ENCODE measurements at regions not wholly inside any gene's neighbourhood (a gene's known extent, or its start where the extent isn't known, plus 50 kb on each side); places are given as distances from the start of the nearest gene placed in this dataset.
"Not testable (repeated sequence)": the region's sequence is repeated elsewhere in the genome, so short reads cannot be mapped to it uniquely, and the experiment has no call there.

GRCh38 chr4:154039435-154040343, 250.8 kb upstream of the SFRP2 start:
- no peak overlapping the region for H3K4me3 ChIP-seq (ENCODE audit: low read length)
- no peak for DNase-seq (ENCODE audit: low read depth, low spot score)

DNA sequence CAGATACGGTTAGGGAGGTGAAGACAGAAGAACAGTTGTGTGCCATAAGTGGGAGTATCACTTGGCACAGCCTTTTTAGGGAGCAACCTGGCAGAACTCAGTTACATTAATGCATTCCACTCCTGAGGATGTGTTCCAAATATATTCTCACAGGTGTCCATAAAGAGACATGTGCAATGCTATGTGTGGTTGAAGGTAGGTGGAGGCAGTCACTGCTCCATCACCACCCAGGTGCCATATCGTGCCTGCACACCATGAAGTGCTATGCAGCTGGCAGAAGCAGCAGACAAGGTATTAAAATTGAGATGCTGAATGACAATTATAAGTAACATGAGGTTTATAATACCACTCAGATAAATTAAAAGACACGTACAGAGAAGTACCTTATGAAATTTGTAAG, 248.0 kb upstream of the SFRP2 start:
- DNase-seq (ENCODE audit: low read depth, low spot score) = no peak
- no peak overlapping the region for H3K4me3 ChIP-seq (ENCODE audit: low read length)

DNA sequence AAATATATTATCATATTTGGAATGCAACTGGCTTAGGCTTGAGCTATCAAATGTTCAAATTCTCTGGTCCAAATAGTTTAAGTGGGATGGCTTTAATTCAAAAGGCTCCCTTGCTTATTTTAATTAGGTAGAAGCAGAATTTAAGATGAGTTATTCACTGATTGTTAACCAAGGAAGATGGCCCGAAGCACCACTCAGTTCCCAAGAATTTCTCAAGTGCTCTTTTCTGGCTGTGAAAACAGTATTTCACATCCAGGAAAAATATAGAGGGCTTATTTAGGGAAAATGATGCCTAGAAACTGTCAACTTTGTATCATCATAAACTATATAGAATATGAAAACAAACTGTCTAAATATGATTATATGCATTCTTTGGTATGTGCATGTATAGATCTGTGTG, 246.5 kb upstream of the SFRP2 start:
- no peak for DNase-seq (ENCODE audit: low read depth, low spot score)
- H3K4me3 ChIP-seq (ENCODE audit: low read length) = no peak overlapping the region

DNA sequence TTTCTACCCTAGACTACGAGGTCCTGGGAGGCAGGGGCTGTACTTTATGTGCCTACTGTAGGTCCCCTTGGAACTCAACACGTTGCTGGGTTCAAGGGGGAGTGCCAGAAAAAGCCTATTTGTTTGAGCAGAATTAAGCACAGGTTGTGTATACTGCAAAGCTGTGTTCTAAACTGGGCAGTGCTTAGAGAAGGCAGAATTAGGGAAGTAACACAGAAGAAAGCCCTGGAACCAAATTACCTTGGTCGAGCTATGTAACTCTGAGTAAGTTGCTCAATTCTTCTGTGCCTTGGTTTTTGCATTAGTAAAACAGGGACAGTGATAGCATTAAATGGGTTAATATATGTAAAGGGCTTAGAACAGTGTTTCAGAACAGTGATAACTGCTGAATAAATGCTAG, 245.0 kb upstream of the SFRP2 start:
- no peak for DNase-seq (ENCODE audit: low read depth, low spot score)

DNA sequence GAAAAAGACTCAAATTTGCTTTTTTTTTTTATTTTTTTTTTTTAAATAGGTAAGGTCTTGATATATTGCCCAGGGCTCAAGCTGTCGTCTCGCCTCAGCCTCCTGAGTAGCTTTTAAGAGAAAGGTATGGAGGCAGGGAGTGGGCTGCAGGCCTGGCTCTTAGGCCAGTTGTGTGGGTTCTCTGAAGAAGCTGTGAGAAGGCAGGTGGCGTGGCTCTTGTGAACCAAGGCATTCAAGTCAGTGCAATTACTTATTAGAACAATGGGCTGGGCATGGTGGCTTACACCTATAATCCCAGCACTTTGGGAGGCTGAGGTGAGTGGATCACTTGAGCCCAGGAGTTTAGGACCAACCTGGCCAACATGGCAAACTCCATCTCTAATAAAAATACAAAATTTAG, 244.0 kb upstream of the SFRP2 start:
- no peak overlapping the region for H3K4me3 ChIP-seq (ENCODE audit: low read length)
- DNase-seq (ENCODE audit: low read depth, low spot score) = no peak

More for the DNA sequence above, 245.0 kb upstream of the SFRP2 start:
- H3K4me3 ChIP-seq (ENCODE audit: low read length) = no peak overlapping the region

GRCh38 chr4:154030746-154031145, 241.9 kb upstream of the SFRP2 start:
- no peak for DNase-seq (ENCODE audit: low read depth, low spot score)
- no peak overlapping the region for H3K4me3 ChIP-seq (ENCODE audit: low read length)

- H3K4me3 ChIP-seq (ENCODE audit: low read length) = no peak overlapping the region
- DNase-seq (ENCODE audit: low read depth, low spot score) = no peak
These were observed 241.3 kb upstream of the SFRP2 start for GRCh38 chr4:154030152-154030551.

DNA sequence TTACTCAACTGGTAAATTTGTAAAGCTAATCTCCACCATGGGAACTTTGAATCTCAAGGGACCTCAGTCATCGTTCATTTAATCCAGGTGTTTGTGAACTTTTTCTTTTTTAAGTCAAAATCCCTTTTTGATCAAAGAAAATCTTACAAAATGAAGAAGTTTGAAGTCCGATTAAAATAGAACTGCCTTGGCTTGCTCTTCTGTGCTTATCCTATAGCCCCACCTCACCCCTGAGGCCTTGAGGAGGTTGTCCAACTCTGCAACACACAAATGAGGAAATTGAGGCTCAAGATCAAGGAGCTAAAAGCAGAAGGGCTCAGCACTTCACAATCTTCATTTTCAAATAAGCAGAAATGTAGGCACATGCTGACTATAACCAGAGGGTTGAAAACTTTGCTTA, 240.3 kb upstream of the SFRP2 start:
- no peak overlapping the region for H3K4me3 ChIP-seq (ENCODE audit: low read length)
- DNase-seq (ENCODE audit: low read depth, low spot score) = no peak

- H3K4me3 ChIP-seq (ENCODE audit: low read length) = no peak overlapping the region
- no peak for DNase-seq (ENCODE audit: low read depth, low spot score)
These were observed 236.2 kb upstream of the SFRP2 start for GRCh38 chr4:154025110-154025509.

DNA sequence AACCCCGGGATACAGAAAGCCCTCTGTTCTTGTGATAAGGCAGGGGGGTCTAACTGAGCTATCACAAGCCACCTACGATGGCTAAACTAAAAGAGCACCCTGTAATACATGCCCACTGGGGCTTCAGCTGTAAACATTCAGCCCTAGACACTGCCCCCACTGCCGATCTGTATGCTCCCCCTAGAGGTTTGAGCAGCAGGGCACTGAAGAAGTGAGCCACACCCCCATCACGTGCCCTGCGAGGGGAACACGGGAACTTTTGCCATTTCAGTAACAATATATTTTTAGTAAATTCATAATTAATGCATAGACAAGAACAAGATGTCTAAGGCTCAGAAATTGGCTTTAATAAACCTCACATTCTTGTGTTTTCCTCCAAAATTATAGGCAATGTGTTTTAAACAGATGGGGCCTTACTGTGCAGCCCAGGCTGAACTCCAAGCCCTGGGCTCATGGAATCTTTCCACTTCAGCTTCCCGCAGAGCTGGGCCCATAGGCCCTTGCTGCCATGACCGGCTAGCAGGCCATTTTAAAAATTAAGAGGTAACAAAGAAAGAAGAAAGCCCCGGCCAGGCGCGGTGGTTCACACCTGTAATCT, 235.3 kb upstream of the SFRP2 start:
- H3K4me3 ChIP-seq (ENCODE audit: low read length) = no peak overlapping the region
- DNase-seq (ENCODE audit: low read depth, low spot score) = peak; percentile 6

GRCh38 chr4:154023671-154024070, 234.8 kb upstream of the SFRP2 start:
- not testable (repeated sequence) for H3K4me3 ChIP-seq (ENCODE audit: low read length); DNase-seq (ENCODE audit: low read depth, low spot score)

- H3K4me3 ChIP-seq (ENCODE audit: low read length) = no peak overlapping the region
- DNase-seq (ENCODE audit: low read depth, low spot score) = no peak
These were observed 230.9 kb upstream of the SFRP2 start for GRCh38 chr4:154019811-154020210.

- no peak overlapping the region for H3K4me3 ChIP-seq (ENCODE audit: low read length)
- no peak for DNase-seq (ENCODE audit: low read depth, low spot score)
These were observed 229.8 kb upstream of the SFRP2 start for GRCh38 chr4:154018659-154019058.

DNA sequence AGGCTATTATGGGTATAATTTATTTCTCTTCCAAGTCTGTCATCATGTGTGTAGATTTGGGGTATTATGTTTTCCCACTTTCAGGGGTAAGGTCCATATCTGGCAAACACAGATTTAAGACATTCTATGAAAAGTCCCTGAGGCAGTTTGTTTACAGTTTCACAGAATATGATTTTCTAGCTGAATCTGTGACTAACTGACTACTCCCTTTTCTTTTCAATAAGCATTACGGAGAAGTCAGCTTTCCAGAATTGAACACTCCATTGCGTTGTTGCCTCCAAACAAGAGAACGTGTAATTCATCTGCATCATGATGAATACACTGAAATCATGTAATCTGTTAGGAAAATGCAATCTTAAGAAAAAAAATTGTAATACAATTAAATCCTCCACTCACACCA, 226.7 kb upstream of the SFRP2 start:
- DNase-seq (ENCODE audit: low read depth, low spot score) = no peak
- H3K4me3 ChIP-seq (ENCODE audit: low read length) = no peak overlapping the region

DNA sequence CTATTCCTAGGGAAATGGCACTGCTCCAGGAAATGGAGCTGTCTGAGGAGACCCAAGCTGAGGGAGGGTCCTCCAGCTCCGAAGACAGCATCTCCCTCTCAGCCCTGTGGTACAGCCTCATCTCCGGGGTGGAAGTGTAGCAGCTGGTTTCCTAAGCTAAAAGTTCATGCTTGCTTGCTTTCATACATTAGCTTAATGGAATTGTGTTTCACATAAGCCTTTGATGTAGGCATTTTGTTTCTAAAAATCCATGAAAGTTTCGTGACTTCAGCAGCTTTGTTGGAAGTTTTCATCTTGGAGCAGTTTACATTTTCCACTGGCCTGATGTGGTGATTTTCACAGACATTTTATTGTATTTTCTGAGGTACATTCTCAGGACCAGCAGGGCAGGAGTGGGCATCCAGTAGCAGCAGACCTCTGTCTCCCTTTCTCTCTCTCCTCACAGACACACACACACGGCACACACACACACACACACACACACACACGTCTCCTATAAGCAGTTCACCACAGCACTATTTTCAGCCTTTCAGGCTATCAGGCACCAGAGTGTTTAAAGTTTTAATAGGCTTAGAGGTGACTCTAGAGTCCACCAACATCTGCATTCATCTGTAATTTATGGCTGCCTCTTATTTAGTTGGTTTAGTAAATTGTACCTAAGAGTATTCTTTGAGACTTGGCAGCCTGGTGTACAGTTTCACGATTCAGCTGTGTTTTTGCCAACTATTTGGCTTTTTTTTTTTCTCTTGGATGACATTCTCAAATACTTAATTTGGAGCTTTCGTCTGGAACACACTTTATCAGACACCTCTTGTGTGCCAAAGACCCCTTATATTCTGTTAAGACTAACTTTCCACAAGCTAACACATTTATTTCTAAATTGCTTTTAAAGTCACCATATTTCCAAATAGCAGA, 225.8 kb upstream of the SFRP2 start:
- no peak overlapping the region for H3K4me3 ChIP-seq (ENCODE audit: low read length)
- DNase-seq (ENCODE audit: low read depth, low spot score) = no peak

DNA sequence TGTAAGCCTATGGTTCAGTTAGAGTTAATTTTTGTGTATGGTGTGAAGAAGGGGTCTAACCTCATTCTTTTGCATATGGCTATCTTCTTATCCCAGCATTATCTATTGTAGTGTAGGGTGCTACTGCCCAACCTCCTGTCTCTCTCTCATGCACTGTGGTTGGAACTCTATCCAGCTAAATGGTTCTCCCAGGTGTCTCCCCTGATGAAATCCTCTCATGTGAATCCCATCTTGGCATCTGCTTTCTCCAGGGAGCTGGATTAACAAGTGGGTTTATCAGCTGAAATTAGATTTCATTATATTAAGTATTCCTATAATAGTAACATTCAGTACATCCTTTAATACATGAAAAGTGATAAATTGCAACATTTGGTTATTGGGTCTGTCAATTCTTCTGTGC, 224.7 kb upstream of the SFRP2 start:
- no peak overlapping the region for H3K4me3 ChIP-seq (ENCODE audit: low read length)
- DNase-seq (ENCODE audit: low read depth, low spot score) = no peak

GRCh38 chr4:154010371-154010770, 221.5 kb upstream of the SFRP2 start:
- no peak overlapping the region for H3K4me3 ChIP-seq (ENCODE audit: low read length)
- no peak for DNase-seq (ENCODE audit: low read depth, low spot score)

DNA sequence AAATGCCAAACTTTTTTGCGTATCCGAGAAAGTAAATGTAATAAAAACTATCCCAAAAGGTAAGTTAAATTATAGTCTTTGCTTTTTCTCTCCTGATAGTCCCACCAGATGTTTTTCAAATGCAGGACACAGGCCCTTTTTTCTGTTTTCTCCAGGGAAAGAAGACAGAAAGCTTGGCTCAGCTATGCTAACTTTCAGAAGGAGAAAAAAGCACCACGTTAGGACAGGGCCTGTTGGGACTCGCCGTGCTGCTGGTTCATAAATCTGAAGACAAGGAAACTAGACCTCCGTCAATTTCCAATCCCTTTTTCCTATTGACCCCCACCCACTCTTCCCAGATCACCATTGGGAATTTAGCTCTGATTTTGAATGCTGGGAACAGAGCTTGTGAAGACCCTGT, 220.9 kb upstream of the SFRP2 start:
- H3K4me3 ChIP-seq (ENCODE audit: low read length) = no peak overlapping the region
- DNase-seq (ENCODE audit: low read depth, low spot score) = no peak

- no peak for DNase-seq (ENCODE audit: low read depth, low spot score)
- H3K4me3 ChIP-seq (ENCODE audit: low read length) = no peak overlapping the region
These were observed 220.3 kb upstream of the SFRP2 start for GRCh38 chr4:154009191-154009590.

DNA sequence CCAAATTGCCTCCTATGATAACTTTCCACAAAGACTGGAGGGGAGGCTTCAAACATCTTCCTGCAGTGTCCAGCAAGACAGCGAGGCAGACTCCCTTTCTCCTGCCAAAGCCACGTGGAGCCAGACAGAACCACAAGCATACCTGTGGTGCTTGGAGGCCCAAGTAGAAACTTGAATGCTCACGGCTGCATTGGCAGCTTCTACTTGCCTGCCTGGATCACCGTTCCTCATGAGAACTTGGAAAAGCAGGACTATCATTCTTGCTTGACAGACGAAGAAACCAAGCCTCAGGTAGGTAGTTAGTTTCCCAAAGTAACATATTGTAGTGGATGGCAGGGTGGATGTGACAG, 216.3 kb upstream of the SFRP2 start:
- no peak overlapping the region for H3K4me3 ChIP-seq (ENCODE audit: low read length)
- DNase-seq (ENCODE audit: low read depth, low spot score) = no peak
